ENCODE measurements at regions not wholly inside any gene's neighbourhood (a gene's known extent, or its start where the extent isn't known, plus 50 kb on each side); places are given as distances from the start of the nearest gene placed in this dataset.

GRCh38 chr17:79204261-79204660 is 129.6 kb downstream of the ENGASE start:
- TF ChIP-seq CTCF (IDR thresholded peaks at IDR 0.05), result no peak
- no peak for TF ChIP-seq POLR2A (IDR thresholded peaks at IDR 0.05)
- DNase-seq (no peak), ATAC-seq (no peak)
- 82 to 85% methylated on average over 20 of the region's 20 CpGs for WGBS, 2 donors
- no peaks in the 10 kb centered on the region for H3K27me3 ChIP-seq
- H3K4me1 ChIP-seq, result no peaks in the 10 kb centered on the region
- no peak overlapping the region for H3K27ac ChIP-seq
- H3K36me3 ChIP-seq (replicated peaks in 1 of 2; ENCODE audit: insufficient read depth in 1 of 2, low read depth in 2 of 2), result no peaks in the 10 kb centered on the region
- intact Hi-C loops (cut with DNase I), result no loop called here
- no peak overlapping the region for H3K4me3 ChIP-seq
- no peaks in the 10 kb centered on the region for H3K9me3 ChIP-seq

DNA sequence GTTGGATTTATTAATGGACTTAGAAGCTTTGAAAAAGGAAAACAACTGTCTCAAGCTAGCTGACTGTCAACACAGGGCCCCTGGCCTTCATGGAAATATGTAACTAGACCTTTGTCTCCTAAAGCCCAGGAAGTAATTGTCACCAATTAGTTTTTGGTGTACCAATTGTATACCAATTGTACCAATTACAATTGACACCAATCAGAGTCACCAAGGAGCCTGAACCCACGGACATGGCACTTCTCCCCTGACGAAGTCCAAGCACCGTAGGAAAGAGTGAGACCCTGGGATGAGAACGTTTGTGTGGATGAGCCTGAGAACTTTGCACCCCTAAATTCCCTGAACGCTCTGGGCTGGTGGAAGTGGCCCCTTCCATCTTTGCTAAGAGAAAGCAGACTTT is 129.0 kb downstream of the ENGASE start:
- 52 to 68% methylated on average over 5 of the region's 5 CpGs for WGBS, 2 donors
- no peak for TF ChIP-seq CTCF (IDR thresholded peaks at IDR 0.05)
- TF ChIP-seq POLR2A (IDR thresholded peaks at IDR 0.05), result no peak
- intact Hi-C loops (cut with DNase I), result no loop called here
- DNase-seq, result no peak
- Histone ChIP-seq H3K27ac (no peak overlapping the region), H3K4me3 (no peak overlapping the region), H3K4me1 (no peaks in the 10 kb centered on the region), H3K36me3 (replicated peaks in 1 of 2; ENCODE audit: insufficient read depth in 1 of 2, low read depth in 2 of 2) (no peaks in the 10 kb centered on the region), H3K9me3 (no peaks in the 10 kb centered on the region), H3K27me3 (no peaks in the 10 kb centered on the region)
- no peak for ATAC-seq

GRCh38 chr17:79203016-79203415 is 128.4 kb downstream of the ENGASE start:
- H3K27ac ChIP-seq, result no peak overlapping the region
- H3K27me3 ChIP-seq, result no peaks in the 10 kb centered on the region
- 49 to 74% methylated on average over 4 to 7 of the region's 9 CpGs for WGBS, 2 donors
- H3K9me3 ChIP-seq, result no peaks in the 10 kb centered on the region
- DNase-seq (no peak), ATAC-seq (no peak)
- H3K4me3 ChIP-seq, result no peak overlapping the region
- no peaks in the 10 kb centered on the region for H3K4me1 ChIP-seq
- no peaks in the 10 kb centered on the region for H3K36me3 ChIP-seq (replicated peaks in 1 of 2; ENCODE audit: insufficient read depth in 1 of 2, low read depth in 2 of 2)
- intact Hi-C loops (cut with DNase I), result no loop called here
- TF ChIP-seq POLR2A (IDR thresholded peaks at IDR 0.05), result no peak
- no peak for TF ChIP-seq CTCF (IDR thresholded peaks at IDR 0.05)

GRCh38 chr17:79202480-79202879 is 127.9 kb downstream of the ENGASE start:
- H3K4me1 ChIP-seq, result no peaks in the 10 kb centered on the region
- H3K36me3 ChIP-seq (replicated peaks in 1 of 2; ENCODE audit: insufficient read depth in 1 of 2, low read depth in 2 of 2), result no peaks in the 10 kb centered on the region
- no peak for ATAC-seq
- no peak overlapping the region for H3K4me3 ChIP-seq
- no peak overlapping the region for H3K27ac ChIP-seq
- no peak for DNase-seq
- H3K27me3 ChIP-seq, result no peaks in the 10 kb centered on the region
- intact Hi-C loops (cut with DNase I), result no loop called here
- TF ChIP-seq CTCF (IDR thresholded peaks at IDR 0.05), result no peak
- no peak for TF ChIP-seq POLR2A (IDR thresholded peaks at IDR 0.05)
- H3K9me3 ChIP-seq, result no peaks in the 10 kb centered on the region
- WGBS, 2 donors, result 46 to 55% methylated on average over 12 of the region's 12 CpGs

DNA sequence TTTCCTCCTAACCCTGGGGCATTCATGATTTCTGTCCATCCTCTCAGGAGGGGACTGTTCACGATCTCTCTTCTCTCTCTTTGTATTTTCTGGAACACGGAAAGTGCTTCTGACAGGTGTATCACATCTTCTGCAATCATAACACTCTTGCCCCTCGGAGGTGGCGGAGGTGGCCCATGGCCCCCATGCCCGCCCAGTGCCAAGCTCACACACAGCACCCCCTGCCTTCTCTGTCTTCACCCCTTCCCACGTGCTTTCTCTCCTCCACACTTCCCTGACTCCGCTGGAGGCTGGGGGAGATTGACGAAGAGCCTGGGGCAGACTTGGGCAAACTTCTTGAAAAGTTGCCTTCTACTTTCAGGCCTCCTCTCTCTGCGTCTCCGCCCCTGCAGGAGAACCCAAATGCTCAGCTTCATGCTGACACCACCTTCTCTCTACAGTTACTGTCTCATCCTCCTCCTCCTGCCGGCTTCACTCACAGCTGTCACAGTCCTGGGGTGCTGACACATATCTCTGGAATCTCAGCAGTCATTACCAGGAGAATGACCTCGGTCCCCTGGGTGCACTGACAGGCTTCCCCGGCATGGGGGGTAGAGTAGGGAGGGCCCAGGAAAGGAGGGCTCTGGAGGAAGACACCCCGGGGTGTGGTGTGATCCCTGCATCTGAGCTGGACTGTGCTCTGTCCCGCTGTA is 127.1 kb downstream of the ENGASE start:
- Histone ChIP-seq H3K27me3 (no peaks in the 10 kb centered on the region), H3K9me3 (no peaks in the 10 kb centered on the region), H3K4me1 (no peaks in the 10 kb centered on the region), H3K27ac (no peak overlapping the region), H3K36me3 (replicated peaks in 1 of 2; ENCODE audit: insufficient read depth in 1 of 2, low read depth in 2 of 2) (no peaks in the 10 kb centered on the region), H3K4me3 (no peak overlapping the region)
- 34% methylated on average over 13 to 15 of the region's 15 CpGs for WGBS, 2 donors
- intact Hi-C loops (cut with DNase I), result no loop called here
- TF ChIP-seq POLR2A (IDR thresholded peaks at IDR 0.05) (no peak), CTCF (IDR thresholded peaks at IDR 0.05) (no peak)
- no peak for DNase-seq
- no peak for ATAC-seq

Measured in body of pancreas (tissue), 4 donors.